D721Med (cell line): ENCODE measurements at regions not wholly inside any gene's neighbourhood (a gene's known extent, or its start where the extent isn't known, plus 50 kb on each side); places are given as distances from the start of the nearest gene placed in this dataset.

Experiments
- DNase-seq: peaks from one replicate; pipeline ENCODE4 v3.0.0; 2011; ENCODE audit warnings: low spot score; ENCODE audit not compliant: insufficient read length
- FAIRE-seq: peaks from 2 replicates; lab custom pipeline; 2011; peaks lifted over from hg19 to GRCh38; lab: Jason Lieb, UNC
- CTCF ChIP-seq: IDR thresholded peaks from 2 replicates; pipeline ENCODE4 v1.5.1; 2012; ENCODE audit warnings: mild to moderate bottlenecking, control low read depth; ENCODE audit not compliant: insufficient read depth; ENCODE audit errors: missing control alignments

- DNase-seq (no peak), FAIRE-seq (no peak)
- no peak for TF ChIP-seq CTCF
Measured at GRCh38 chr3:109569135-109569846, 231.9 kb upstream of the DPPA4 start.

- DNase-seq (no peak), FAIRE-seq (no peak)
- TF ChIP-seq CTCF, result no peak
Measured at GRCh38 chr3:109570408-109570807, 233.1 kb upstream of the DPPA4 start.

GRCh38 chr3:109572301-109572700 lies 235.0 kb upstream of the DPPA4 start:
- DNase-seq (no peak), FAIRE-seq (no peak)
- TF ChIP-seq CTCF, result no peak

GRCh38 chr3:109596991-109597390 lies 259.6 kb upstream of the DPPA4 start:
- FAIRE-seq, result no peak
- TF ChIP-seq CTCF, result no peak
- no peak for DNase-seq

GRCh38 chr3:109597444-109597843 lies 260.1 kb upstream of the DPPA4 start:
- DNase-seq, result no peak
- no peak for FAIRE-seq
- TF ChIP-seq CTCF, result no peak

GRCh38 chr3:109607897-109608296 lies 270.6 kb upstream of the DPPA4 start:
- FAIRE-seq (no peak), DNase-seq (no peak)
- TF ChIP-seq CTCF, result no peak

GRCh38 chr3:109608574-109608973 lies 271.2 kb upstream of the DPPA4 start:
- DNase-seq (no peak), FAIRE-seq (no peak)
- no peak for TF ChIP-seq CTCF
